DMS53 treated with DMSO at 0.1 percent for 48 hours (cell line): ENCODE measurements at regions not wholly inside any gene's neighbourhood (a gene's known extent, or its start where the extent isn't known, plus 50 kb on each side); places are given as distances from the start of the nearest gene placed in this dataset.
A peak's percentile ranks its signal among the peaks of the same experiment; 100 is the strongest.

ENCODE experiments used
- DNase-seq: peaks from one replicate; lab custom pipeline; 2025; ENCODE audit not compliant: unreplicated experiment; lab: John Stamatoyannopoulos, UW

GRCh38 chr14:40601063-40601462, 1005.6 kb upstream of the LRFN5 start:
- no peak for DNase-seq

- DNase-seq = no peak
Measured at GRCh38 chr14:40599725-40600124, 1007.0 kb upstream of the LRFN5 start.

- no peak for DNase-seq
Measured at GRCh38 chr14:40581264-40581663, 1025.4 kb upstream of the LRFN5 start.

GRCh38 chr14:40576880-40577478, 1029.7 kb upstream of the LRFN5 start:
- DNase-seq = no peak

- DNase-seq = peak; percentile 5
Measured at GRCh38 chr14:40574780-40575179, 1031.9 kb upstream of the LRFN5 start.

- no peak for DNase-seq
Measured at GRCh38 chr14:40525314-40525713, 1081.4 kb upstream of the LRFN5 start.

- no peak for DNase-seq
Measured at GRCh38 chr14:40523123-40523522, 1083.6 kb upstream of the LRFN5 start.

GRCh38 chr14:40494483-40494882, 1062.2 kb upstream of the FBXO33 start:
- DNase-seq = no peak

GRCh38 chr14:40487824-40488223, 1055.6 kb upstream of the FBXO33 start:
- DNase-seq = no peak

GRCh38 chr14:40485688-40486087, 1053.5 kb upstream of the FBXO33 start:
- no peak for DNase-seq

GRCh38 chr14:40476005-40476404, 1043.8 kb upstream of the FBXO33 start:
- no peak for DNase-seq

- DNase-seq = no peak
Measured at GRCh38 chr14:40467969-40468368, 1035.7 kb upstream of the FBXO33 start.

GRCh38 chr14:40464531-40464930, 1032.3 kb upstream of the FBXO33 start:
- DNase-seq = no peak

GRCh38 chr14:40463886-40464285, 1031.7 kb upstream of the FBXO33 start:
- no peak for DNase-seq

- DNase-seq = no peak
Measured at GRCh38 chr14:40452674-40453073, 1020.4 kb upstream of the FBXO33 start.

- no peak for DNase-seq
Measured at GRCh38 chr14:40447017-40447416, 1014.8 kb upstream of the FBXO33 start.

- no peak for DNase-seq
Measured at GRCh38 chr14:40445020-40445419, 1012.8 kb upstream of the FBXO33 start.

GRCh38 chr14:40436551-40436950, 1004.3 kb upstream of the FBXO33 start:
- DNase-seq = no peak

GRCh38 chr14:40417777-40418401, 985.7 kb upstream of the FBXO33 start:
- DNase-seq = peak; percentile 46

- DNase-seq = no peak
Measured at GRCh38 chr14:40416565-40416964, 984.3 kb upstream of the FBXO33 start.

GRCh38 chr14:40414386-40414785, 982.2 kb upstream of the FBXO33 start:
- DNase-seq = peak; percentile 33

- DNase-seq = no peak
Measured at GRCh38 chr14:40413136-40413535, 980.9 kb upstream of the FBXO33 start.

GRCh38 chr14:40410708-40411107, 978.5 kb upstream of the FBXO33 start:
- no peak for DNase-seq
